GM18907 (cell line): ENCODE measurements at regions not wholly inside any gene's neighbourhood (a gene's known extent, or its start where the extent isn't known, plus 50 kb on each side); places are given as distances from the start of the nearest gene placed in this dataset.

Source experiments
- ATAC-seq: cut with Tn5 transposase; IDR thresholded peaks from one replicate; pipeline ENCODE4 v1.9.1; 2021; ENCODE audit warnings: mild to moderate bottlenecking, moderate library complexity; ENCODE audit not compliant: unreplicated experiment

DNA sequence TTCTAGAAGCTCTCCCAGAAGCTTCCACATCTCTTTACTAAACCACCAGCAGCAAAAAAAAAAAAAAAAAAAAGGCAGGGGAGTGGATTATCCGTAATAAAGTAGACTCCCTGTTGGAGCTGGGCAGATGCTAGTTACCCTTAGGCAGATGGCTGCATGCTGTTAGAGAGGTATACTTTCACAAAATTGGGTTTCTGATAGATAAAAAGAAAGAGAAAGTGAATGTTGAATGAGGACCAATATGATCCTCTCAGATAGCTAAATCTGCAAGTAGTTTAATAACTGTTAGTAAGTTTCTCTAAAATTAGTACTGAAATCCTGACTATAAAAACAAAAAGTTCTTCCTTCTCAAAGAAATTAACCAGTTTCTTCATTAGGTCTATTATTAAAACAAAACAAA is 195.4 kb downstream of the ANAPC10 start:
- peak; percentile 51 for ATAC-seq

- no peak for ATAC-seq
Observed at GRCh38 chr4:144903953-144904711, 193.9 kb downstream of the ANAPC10 start.

GRCh38 chr4:144905286-144905685 is 192.7 kb downstream of the ANAPC10 start:
- ATAC-seq: no peak

- ATAC-seq: no peak
Observed at GRCh38 chr4:144906181-144906925, 191.6 kb downstream of the ANAPC10 start.

DNA sequence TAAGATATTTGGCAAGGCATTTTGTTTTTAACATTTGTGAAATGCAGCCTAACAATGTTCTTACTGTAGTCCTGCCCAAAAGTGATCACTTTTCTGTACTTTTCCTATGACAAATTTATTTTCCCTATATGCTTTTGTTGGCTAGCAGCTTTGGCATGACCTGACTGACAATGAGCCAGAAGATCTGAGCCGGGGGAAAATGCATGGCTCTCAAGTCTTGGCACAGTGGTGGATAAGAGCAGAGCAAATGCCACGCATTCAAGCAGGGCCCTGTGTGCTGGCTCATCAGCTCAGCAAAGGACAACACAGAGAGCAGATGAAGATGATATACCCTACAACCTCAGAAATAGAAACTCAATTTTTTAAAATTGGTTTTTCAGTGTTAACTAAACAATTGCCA is 187.3 kb downstream of the ANAPC10 start:
- no peak for ATAC-seq
